CD14-positive monocyte (primary cell): ENCODE measurements at regions not wholly inside any gene's neighbourhood (a gene's known extent, or its start where the extent isn't known, plus 50 kb on each side); places are given as distances from the start of the nearest gene placed in this dataset.

ENCODE experiments used
- DNase-seq, 3 donors: peaks; one replicate each; pipeline ENCODE4 v3.0.0-alpha.2; 2011 to 2022
- H2AFZ ChIP-seq: 2 replicates; pipeline ENCODE4 v1.6.0; 2012; ENCODE audit warnings: mild to moderate bottlenecking, low read depth, low read length, inconsistent platforms; ENCODE audit not compliant: insufficient read depth, poor library complexity, severe bottlenecking
- H3K27ac ChIP-seq, 2 donors: 1 replicate in 1 of 2; 2 replicates in 1 of 2; pipeline ENCODE4 v1.5.1; 2012 to 2013; ENCODE audit warnings: low read length in 2 of 2, control low read depth in 1 of 2, inconsistent platforms in 1 of 2, low read depth in 1 of 2, mild to moderate bottlenecking in 1 of 2
- H3K27me3 ChIP-seq, 2 donors: one replicate each; pipeline versions ENCODE4 v1.6.0 to v1.6.1; 2011 to 2013; ENCODE audit warnings: low read length in 2 of 2; ENCODE audit not compliant: control insufficient read depth in 2 of 2, insufficient read depth in 2 of 2
- H3K36me3 ChIP-seq, 2 donors: replicated peaks in 1 of 2; 1 replicate in 1 of 2; 2 replicates in 1 of 2; pipeline versions ENCODE4 v1.5.1 to v1.6.1; 2012 to 2013; ENCODE audit warnings: low read length in 2 of 2, control low read depth in 1 of 2, inconsistent platforms in 1 of 2, mild to moderate bottlenecking in 1 of 2; ENCODE audit not compliant: insufficient read depth in 2 of 2, control insufficient read depth in 1 of 2
- H3K4me1 ChIP-seq, 2 donors: 1 replicate in 1 of 2; 2 replicates in 1 of 2; pipeline versions ENCODE4 v1.5.1 to v1.6.1; 2012 to 2013; ENCODE audit warnings: low read length in 2 of 2, control low read depth in 1 of 2, inconsistent platforms in 1 of 2, mild to moderate bottlenecking in 1 of 2, moderate library complexity in 1 of 2; ENCODE audit not compliant: insufficient read depth in 2 of 2, control insufficient read depth in 1 of 2
- H3K4me2 ChIP-seq: replicated peaks from 2 replicates; pipeline ENCODE3; 2012; ENCODE audit warnings: low read length, moderate library complexity, mild to moderate bottlenecking; ENCODE audit not compliant: poor library complexity, severe bottlenecking; ENCODE audit errors: extremely low read depth
- H3K4me3 ChIP-seq, 3 experiments: fragments of 200-600 bp in 1 of 3; sonication (generic) in 1 of 3; replicated peaks in 1 of 3; 1 replicate in 2 of 3; 2 replicates in 1 of 3; pipeline ENCODE4 v1.5.1; 2011 to 2013; ENCODE audit warnings: low read length in 3 of 3, mild to moderate bottlenecking in 3 of 3, control low read depth in 2 of 3, low read depth in 2 of 3, inconsistent platforms in 1 of 3, moderate library complexity in 1 of 3
- H3K79me2 ChIP-seq: 2 replicates; pipeline ENCODE4 v1.6.0; 2012; ENCODE audit warnings: mild to moderate bottlenecking, control low read depth, inconsistent platforms, low read length, moderate library complexity; ENCODE audit not compliant: insufficient read depth
- H3K9ac ChIP-seq: 2 replicates; pipeline ENCODE4 v1.6.0; 2017; ENCODE audit warnings: low read length, mild to moderate bottlenecking; ENCODE audit not compliant: insufficient read depth, poor library complexity, severe bottlenecking
- H3K9me3 ChIP-seq, 2 donors: replicated peaks in 1 of 2; 1 replicate in 1 of 2; 2 replicates in 1 of 2; pipeline versions ENCODE4 v1.5.1 to v1.6.1; 2012 to 2013; ENCODE audit warnings: low read length in 2 of 2, control low read depth in 1 of 2; ENCODE audit not compliant: control insufficient read depth in 1 of 2, insufficient read depth in 1 of 2
- H4K20me1 ChIP-seq: 2 replicates; pipeline ENCODE4 v1.6.0; 2012; ENCODE audit warnings: mild to moderate bottlenecking, low read length, control low read depth, moderate library complexity; ENCODE audit not compliant: insufficient read depth
- H3K27ac Mint-ChIP-seq, 7 donors: one replicate each; pipeline ENCODE4 v1.8.0; 2020; ENCODE audit warnings: mild to moderate bottlenecking in 7 of 7, mixed read lengths in 7 of 7, moderate library complexity in 6 of 7, inconsistent platforms in 2 of 7
- H3K27me3 Mint-ChIP-seq, 3 donors: one replicate each; pipeline ENCODE4 v1.8.0; 2021 to 2022; ENCODE audit warnings: low read depth in 3 of 3, mild to moderate bottlenecking in 3 of 3, mixed read lengths in 3 of 3, moderate library complexity in 3 of 3, inconsistent platforms in 1 of 3
- H3K36me3 Mint-ChIP-seq, 2 donors: one replicate each; pipeline ENCODE4 v1.8.0; 2020; ENCODE audit warnings: mixed read lengths in 2 of 2, inconsistent platforms in 1 of 2, mild to moderate bottlenecking in 1 of 2
- H3K4me1 Mint-ChIP-seq: one replicate; pipeline ENCODE4 v1.8.0; 2020; ENCODE audit warnings: mild to moderate bottlenecking, mixed read lengths
- H3K4me3 Mint-ChIP-seq, 2 donors: one replicate each; pipeline ENCODE4 v1.8.0; 2020; ENCODE audit warnings: mild to moderate bottlenecking in 2 of 2, mixed read lengths in 2 of 2, moderate library complexity in 1 of 2
- H3K9me3 Mint-ChIP-seq, 7 donors: one replicate each; pipeline ENCODE4 v1.8.0; 2020 to 2022; ENCODE audit warnings: mixed read lengths in 7 of 7, mild to moderate bottlenecking in 6 of 7, moderate library complexity in 6 of 7, inconsistent platforms in 2 of 7
- CTCF ChIP-seq: fragments of 200-600 bp; IDR thresholded peaks from one replicate; pipeline ENCODE4 v1.8.0; 2022; ENCODE audit warnings: antibody characterized with exemption, mild to moderate bottlenecking
- WGBS: methylation state at CpG from one replicate; pipeline ENCODE4 v1.1.5; 2013; ENCODE audit warnings: missing lambda C conversion rate; ENCODE audit not compliant: insufficient coverage; 5-methylcytosine and 5-hydroxymethylcytosine counted together
- intact Hi-C, 2 donors: fragments of 100-400 bp; cut with micrococcal nuclease; formaldehyde crosslinking; loops; one replicate each; pipeline versions ENCODE4 v1.15.0 to v1.15.1; 2023

GRCh38 chr21:24153137-24153536 lies 1454.1 kb downstream of the MRPL39 start:
- Histone ChIP-seq H4K20me1 (no peaks in the 10 kb centered on the region), H3K27me3 (no peaks in the 10 kb centered on the region), H3K4me3 (no peak overlapping the region), H3K27ac (no peak overlapping the region), H3K9me3 (no peaks in the 10 kb centered on the region), H3K9ac (no peak overlapping the region), H3K4me1 (no peaks in the 10 kb centered on the region), H3K36me3 (no peaks in the 10 kb centered on the region), H2AFZ (no peak overlapping the region), H3K79me2 (no peaks in the 10 kb centered on the region), H3K4me2 (no peak overlapping the region)
- intact Hi-C loops, result no loop called here
- H3K4me3 Mint-ChIP-seq, result no peak overlapping the region
- no peak overlapping the region for H3K27ac Mint-ChIP-seq
- H3K36me3 Mint-ChIP-seq, result no peaks in the 10 kb centered on the region
- peaks cover 0 to under 1% (median 0%) of the 10 kb centered on the region in 7 donors for H3K9me3 Mint-ChIP-seq
- no CpG with 5 or more reads among the region's 2 CpGs for WGBS
- DNase-seq, result no peak
- no peaks in the 10 kb centered on the region for H3K27me3 Mint-ChIP-seq
- no peaks in the 10 kb centered on the region for H3K4me1 Mint-ChIP-seq
- TF ChIP-seq CTCF, result no peak

GRCh38 chr21:24150753-24151152 lies 1456.5 kb downstream of the MRPL39 start:
- Mint-ChIP-seq H3K36me3 (no peaks in the 10 kb centered on the region), H3K27ac (no peak overlapping the region), H3K4me3 (no peak overlapping the region), H3K9me3 (no peaks in the 10 kb centered on the region), H3K4me1 (no peaks in the 10 kb centered on the region), H3K27me3 (no peaks in the 10 kb centered on the region)
- DNase-seq, result no peak
- no peak for TF ChIP-seq CTCF
- Histone ChIP-seq H3K4me3 (no peak overlapping the region), H3K9ac (no peak overlapping the region), H3K27me3 (no peaks in the 10 kb centered on the region), H3K36me3 (no peaks in the 10 kb centered on the region), H4K20me1 (no peaks in the 10 kb centered on the region), H3K4me2 (no peak overlapping the region), H3K27ac (no peak overlapping the region), H2AFZ (no peak overlapping the region), H3K9me3 (no peaks in the 10 kb centered on the region), H3K4me1 (no peaks in the 10 kb centered on the region), H3K79me2 (no peaks in the 10 kb centered on the region)
- WGBS, result no CpG with 5 or more reads among the region's 1 CpG
- intact Hi-C loops, result no loop called here
